ENCODE measurements at regions not wholly inside any gene's neighbourhood (a gene's known extent, or its start where the extent isn't known, plus 50 kb on each side); places are given as distances from the start of the nearest gene placed in this dataset.

- Histone ChIP-seq H3K9me3 (replicated peaks; ENCODE audit: insufficient read depth, low read length) (no peaks in the 10 kb centered on the region), H3K27me3 (replicated peaks; ENCODE audit: insufficient read depth, low read length) (no peaks in the 10 kb centered on the region), H4K20me1 (ENCODE audit: insufficient read depth, low read length) (no peaks in the 10 kb centered on the region), H3K9me2 (replicated peaks; ENCODE audit: insufficient read depth, low read length) (no peaks in the 10 kb centered on the region), H3K9ac (ENCODE audit: low read length) (no peak overlapping the region), H3K4me1 (ENCODE audit: low read length) (no peaks in the 10 kb centered on the region), H3K79me2 (ENCODE audit: low read length) (no peaks in the 10 kb centered on the region), H3K36me3 (replicated peaks; ENCODE audit: insufficient read depth, low read length) (no peaks in the 10 kb centered on the region), H2AFZ (ENCODE audit: low read length) (no peak overlapping the region), H3K4me3 (ENCODE audit: low read length) (no peak overlapping the region), H3K4me2 (ENCODE audit: low read depth, low read length) (no peak overlapping the region), H3K27ac (ENCODE audit: low read length) (no peak overlapping the region), H3F3A (ENCODE audit: insufficient read depth, low read length) (no peaks in the 10 kb centered on the region)
- TF ChIP-seq EZH2 (optimal IDR thresholded peaks at IDR 0.05; ENCODE audit: low read depth, low read length), result no peak
- no peak for TF ChIP-seq CTCF (IDR thresholded peaks at IDR 0.05; ENCODE audit: low read length)
- no peak for TF ChIP-seq EZH2phosphoT487 (IDR thresholded peaks at IDR 0.05; ENCODE audit: low read length)
- DNase-seq, result no peak
These were observed 137.9 kb downstream of the SUDS3 start for GRCh38 chr12:118514297-118514696.

GRCh38 chr12:118520214-118521035 lies 144.1 kb downstream of the SUDS3 start:
- no peak for DNase-seq
- Histone ChIP-seq H3K79me2 (ENCODE audit: low read length) (no peaks in the 10 kb centered on the region), H3K4me1 (ENCODE audit: low read length) (no peaks in the 10 kb centered on the region), H4K20me1 (ENCODE audit: insufficient read depth, low read length) (no peaks in the 10 kb centered on the region), H3K4me3 (ENCODE audit: low read length) (no peak overlapping the region), H3K9ac (ENCODE audit: low read length) (no peak overlapping the region), H2AFZ (ENCODE audit: low read length) (no peak overlapping the region), H3K9me2 (replicated peaks; ENCODE audit: insufficient read depth, low read length) (no peaks in the 10 kb centered on the region), H3K9me3 (replicated peaks; ENCODE audit: insufficient read depth, low read length) (no peaks in the 10 kb centered on the region), H3K36me3 (replicated peaks; ENCODE audit: insufficient read depth, low read length) (no peaks in the 10 kb centered on the region), H3K27ac (ENCODE audit: low read length) (no peak overlapping the region), H3K27me3 (replicated peaks; ENCODE audit: insufficient read depth, low read length) (no peaks in the 10 kb centered on the region), H3F3A (ENCODE audit: insufficient read depth, low read length) (no peaks in the 10 kb centered on the region), H3K4me2 (ENCODE audit: low read depth, low read length) (no peak overlapping the region)
- no peak for TF ChIP-seq CTCF (IDR thresholded peaks at IDR 0.05; ENCODE audit: low read length)
- no peak for TF ChIP-seq EZH2 (optimal IDR thresholded peaks at IDR 0.05; ENCODE audit: low read depth, low read length)
- TF ChIP-seq EZH2phosphoT487 (IDR thresholded peaks at IDR 0.05; ENCODE audit: low read length), result no peak

DNA sequence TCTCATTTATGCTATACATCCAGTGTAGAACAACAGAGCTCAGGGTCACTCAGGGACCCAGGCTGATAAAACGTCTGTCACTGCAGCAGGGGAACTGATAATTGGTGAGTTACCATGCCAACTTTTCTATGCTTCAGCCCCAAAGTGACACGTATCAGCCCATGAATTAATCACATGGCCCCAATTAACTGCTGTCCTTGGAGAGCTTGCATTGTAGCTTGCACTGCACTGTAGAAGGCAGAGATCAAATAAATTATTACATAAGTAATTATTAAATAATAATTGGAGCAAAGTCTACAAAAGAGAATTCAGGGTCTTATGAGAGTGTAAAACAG lies 144.6 kb downstream of the SUDS3 start:
- H3K4me3 ChIP-seq (ENCODE audit: low read length), result no peak overlapping the region
- no peaks in the 10 kb centered on the region for H3K27me3 ChIP-seq (replicated peaks; ENCODE audit: insufficient read depth, low read length)
- no peaks in the 10 kb centered on the region for H3K9me2 ChIP-seq (replicated peaks; ENCODE audit: insufficient read depth, low read length)
- no peak overlapping the region for H3K9ac ChIP-seq (ENCODE audit: low read length)
- H3K27ac ChIP-seq (ENCODE audit: low read length), result no peak overlapping the region
- no peaks in the 10 kb centered on the region for H3F3A ChIP-seq (ENCODE audit: insufficient read depth, low read length)
- no peaks in the 10 kb centered on the region for H3K79me2 ChIP-seq (ENCODE audit: low read length)
- H3K4me1 ChIP-seq (ENCODE audit: low read length), result no peaks in the 10 kb centered on the region
- no peaks in the 10 kb centered on the region for H3K36me3 ChIP-seq (replicated peaks; ENCODE audit: insufficient read depth, low read length)
- H3K4me2 ChIP-seq (ENCODE audit: low read depth, low read length), result no peak overlapping the region
- H3K9me3 ChIP-seq (replicated peaks; ENCODE audit: insufficient read depth, low read length), result no peaks in the 10 kb centered on the region
- TF ChIP-seq EZH2phosphoT487 (IDR thresholded peaks at IDR 0.05; ENCODE audit: low read length) (no peak), CTCF (IDR thresholded peaks at IDR 0.05; ENCODE audit: low read length) (no peak), EZH2 (optimal IDR thresholded peaks at IDR 0.05; ENCODE audit: low read depth, low read length) (no peak)
- no peaks in the 10 kb centered on the region for H4K20me1 ChIP-seq (ENCODE audit: insufficient read depth, low read length)
- DNase-seq, result no peak
- H2AFZ ChIP-seq (ENCODE audit: low read length), result no peak overlapping the region
